ENCODE measurements at regions not wholly inside any gene's neighbourhood (a gene's known extent, or its start where the extent isn't known, plus 50 kb on each side); places are given as distances from the start of the nearest gene placed in this dataset.

GRCh38 chr20:55090286-55090685 is 614.9 kb downstream of the DOK5 start:
- TF ChIP-seq CTCF (IDR thresholded peaks at IDR 0.05) (no peak), EZH2 (IDR thresholded peaks at IDR 0.05; ENCODE audit: borderline replicate concordance, insufficient read depth, low read depth, low read length, poor library complexity, severe bottlenecking) (no peak)
